Smooth muscle cell (in vitro differentiated cells): ENCODE measurements at regions not wholly inside any gene's neighbourhood (a gene's known extent, or its start where the extent isn't known, plus 50 kb on each side); places are given as distances from the start of the nearest gene placed in this dataset.

Experiments used
- DNase-seq: peaks from one replicate; lab custom pipeline; 2025; ENCODE audit not compliant: unreplicated experiment; lab: John Stamatoyannopoulos, UW
- H2AFZ ChIP-seq: fragments of 200-600 bp; sonication (generic); 2 replicates; pipeline ENCODE4 v1.6.0; 2016; ENCODE audit warnings: antibody characterized with exemption, low read depth, mild to moderate bottlenecking
- H3F3A ChIP-seq: fragments of 200-600 bp; sonication (generic); 2 replicates; pipeline ENCODE4 v1.6.0; 2017; ENCODE audit warnings: antibody characterized with exemption, low read depth
- H3K27ac ChIP-seq: fragments of 200-600 bp; sonication (generic); 2 replicates; pipeline ENCODE4 v1.5.1; 2016; ENCODE audit warnings: low read depth, mild to moderate bottlenecking
- H3K27me3 ChIP-seq: fragments of 200-600 bp; sonication (generic); 2 replicates; pipeline ENCODE4 v1.6.1; 2016; ENCODE audit warnings: low read depth, mild to moderate bottlenecking
- H3K36me3 ChIP-seq: fragments of 200-600 bp; sonication (generic); 2 replicates; pipeline ENCODE4 v1.5.1; 2016; ENCODE audit warnings: low read depth
- H3K4me1 ChIP-seq: fragments of 200-600 bp; sonication (generic); 2 replicates; pipeline ENCODE4 v1.5.1; 2016; ENCODE audit warnings: low read depth
- H3K4me2 ChIP-seq: fragments of 200-600 bp; sonication (generic); 2 replicates; pipeline ENCODE4 v1.6.0; 2016; ENCODE audit warnings: mild to moderate bottlenecking
- H3K4me3 ChIP-seq: fragments of 200-600 bp; sonication (generic); 2 replicates; pipeline ENCODE4 v1.5.1; 2016; ENCODE audit warnings: mild to moderate bottlenecking
- H3K79me2 ChIP-seq: fragments of 200-600 bp; sonication (generic); 2 replicates; pipeline ENCODE4 v1.6.0; 2016; ENCODE audit warnings: low read depth, mild to moderate bottlenecking
- H3K9ac ChIP-seq: fragments of 200-600 bp; sonication (generic); 2 replicates; pipeline ENCODE4 v1.6.0; 2016; ENCODE audit warnings: low read depth
- H3K9me3 ChIP-seq: fragments of 200-600 bp; sonication (generic); replicated peaks from 2 replicates; pipeline ENCODE4 v1.5.1; 2016; ENCODE audit warnings: low read depth
- H4K20me1 ChIP-seq: fragments of 200-600 bp; sonication (generic); 2 replicates; pipeline ENCODE4 v1.6.0; 2016; ENCODE audit warnings: low read depth
- WGBS: methylation state at CpG from one replicate; pipeline ENCODE4 v1.1.7; 2016; ENCODE audit warnings: low lambda C conversion rate; 5-methylcytosine and 5-hydroxymethylcytosine counted together
- TF ChIP-seq, protein P1 (sequence below): fragments of 200-600 bp; sonication (generic); IDR thresholded peaks from 2 replicates; pipeline ENCODE4 v1.5.1; 2017; ENCODE audit warnings: borderline replicate concordance, mild to moderate bottlenecking, antibody characterized with exemption; ENCODE audit not compliant: insufficient read depth, poor library complexity, severe bottlenecking

- TF ChIP-seq, protein P1, sequence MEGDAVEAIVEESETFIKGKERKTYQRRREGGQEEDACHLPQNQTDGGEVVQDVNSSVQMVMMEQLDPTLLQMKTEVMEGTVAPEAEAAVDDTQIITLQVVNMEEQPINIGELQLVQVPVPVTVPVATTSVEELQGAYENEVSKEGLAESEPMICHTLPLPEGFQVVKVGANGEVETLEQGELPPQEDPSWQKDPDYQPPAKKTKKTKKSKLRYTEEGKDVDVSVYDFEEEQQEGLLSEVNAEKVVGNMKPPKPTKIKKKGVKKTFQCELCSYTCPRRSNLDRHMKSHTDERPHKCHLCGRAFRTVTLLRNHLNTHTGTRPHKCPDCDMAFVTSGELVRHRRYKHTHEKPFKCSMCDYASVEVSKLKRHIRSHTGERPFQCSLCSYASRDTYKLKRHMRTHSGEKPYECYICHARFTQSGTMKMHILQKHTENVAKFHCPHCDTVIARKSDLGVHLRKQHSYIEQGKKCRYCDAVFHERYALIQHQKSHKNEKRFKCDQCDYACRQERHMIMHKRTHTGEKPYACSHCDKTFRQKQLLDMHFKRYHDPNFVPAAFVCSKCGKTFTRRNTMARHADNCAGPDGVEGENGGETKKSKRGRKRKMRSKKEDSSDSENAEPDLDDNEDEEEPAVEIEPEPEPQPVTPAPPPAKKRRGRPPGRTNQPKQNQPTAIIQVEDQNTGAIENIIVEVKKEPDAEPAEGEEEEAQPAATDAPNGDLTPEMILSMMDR = no peak
- DNase-seq = no peak
Measured at GRCh38 chr5:9787861-9788600, 157.9 kb upstream of the TAS2R1 start.

DNA sequence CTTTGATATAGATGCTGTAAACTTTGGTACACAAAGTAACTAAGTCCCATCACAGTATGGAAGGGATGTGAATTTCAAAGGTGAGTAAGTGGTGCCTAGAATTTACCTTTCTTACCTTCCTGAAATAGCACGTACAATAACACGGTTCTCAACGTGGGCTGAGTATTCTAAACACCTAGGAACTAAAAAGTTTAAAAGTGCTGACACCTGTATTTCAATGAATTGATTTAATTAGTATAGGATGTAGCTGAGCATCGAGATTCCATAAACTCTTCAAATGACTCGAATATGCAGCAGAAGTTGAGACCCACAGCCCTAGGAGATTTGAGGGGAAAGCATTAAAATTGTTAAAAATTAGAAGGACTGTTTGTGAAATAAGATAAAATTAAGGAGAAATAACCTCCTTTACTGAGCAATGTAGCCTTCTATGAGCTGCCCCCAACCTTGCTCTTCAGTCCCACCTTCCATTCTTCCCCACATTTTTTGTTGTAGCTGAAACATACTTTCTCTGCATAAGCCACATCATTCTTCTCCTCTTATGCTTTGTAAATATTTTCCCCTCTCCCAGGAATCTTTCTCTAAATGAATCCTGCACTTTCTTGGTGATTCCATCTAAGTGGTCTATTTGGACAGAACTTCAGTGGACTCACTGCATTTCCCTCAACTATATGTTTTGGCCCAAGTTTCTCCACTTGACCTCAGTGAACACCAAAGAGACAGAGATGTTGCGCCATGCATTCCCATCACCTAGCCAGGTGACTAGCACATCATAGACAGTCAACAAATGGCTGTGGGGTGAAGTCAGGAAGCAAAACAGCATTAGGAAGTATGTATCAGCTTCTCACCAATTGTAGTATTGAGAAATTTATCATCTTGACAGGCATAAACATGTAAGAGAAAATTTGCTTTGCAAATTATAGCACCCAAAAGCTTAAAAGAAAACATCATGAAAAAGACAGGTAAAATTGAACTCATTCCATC is 156.5 kb upstream of the TAS2R1 start:
- Histone ChIP-seq H3K9me3 (no peaks in the 10 kb centered on the region), H2AFZ (no peak overlapping the region), H3K27ac (no peak overlapping the region), H4K20me1 (no peaks in the 10 kb centered on the region), H3K9ac (no peak overlapping the region), H3K4me1 (peaks cover 5% of the 10 kb centered on the region), H3K4me3 (no peak overlapping the region), H3F3A (peaks cover 37% of the 10 kb centered on the region), H3K27me3 (no peaks in the 10 kb centered on the region), H3K36me3 (no peaks in the 10 kb centered on the region), H3K79me2 (no peaks in the 10 kb centered on the region), H3K4me2 (no peak overlapping the region)
- no peak for DNase-seq
- WGBS = 97% methylated on average over 6 of the region's 6 CpGs
- TF ChIP-seq, protein P1 = no peak

More at GRCh38 chr5:9787861-9788600, 157.9 kb upstream of the TAS2R1 start:
- Histone ChIP-seq H3K9me3 (no peaks in the 10 kb centered on the region), H3K4me3 (no peak overlapping the region), H2AFZ (no peak overlapping the region), H3K36me3 (no peaks in the 10 kb centered on the region), H3K4me1 (peaks cover 5% of the 10 kb centered on the region), H3F3A (peaks cover 26% of the 10 kb centered on the region), H3K9ac (no peak overlapping the region), H3K4me2 (no peak overlapping the region), H3K79me2 (no peaks in the 10 kb centered on the region), H3K27me3 (no peaks in the 10 kb centered on the region), H3K27ac (no peak overlapping the region), H4K20me1 (no peaks in the 10 kb centered on the region)
- WGBS = 19% methylated on average over 8 of the region's 8 CpGs

DNA sequence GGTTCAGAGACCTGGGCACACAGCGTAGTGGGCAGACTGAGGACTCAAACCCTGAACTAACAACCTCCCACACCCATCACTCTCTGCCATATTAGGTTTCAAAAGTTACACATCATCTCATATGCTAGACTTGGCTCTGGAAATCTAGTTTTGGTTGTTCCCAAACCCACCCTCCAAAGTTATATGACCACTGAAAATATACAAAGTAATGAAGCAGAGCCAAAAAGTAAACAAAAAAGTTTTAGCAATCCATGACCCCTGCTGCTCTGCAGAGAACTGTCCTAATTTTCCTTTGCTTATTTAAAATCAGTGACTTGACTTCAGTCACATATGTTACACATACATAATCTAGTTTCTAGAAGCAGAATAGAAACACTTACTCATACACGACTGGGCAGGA is 155.6 kb upstream of the TAS2R1 start:
- Histone ChIP-seq H3K4me2 (no peak overlapping the region), H3K79me2 (no peaks in the 10 kb centered on the region), H3K27me3 (no peaks in the 10 kb centered on the region), H4K20me1 (no peaks in the 10 kb centered on the region), H3K4me3 (no peak overlapping the region), H3F3A (peaks cover 34% of the 10 kb centered on the region), H2AFZ (no peak overlapping the region), H3K9ac (no peak overlapping the region), H3K9me3 (no peaks in the 10 kb centered on the region), H3K4me1 (peaks cover 5% of the 10 kb centered on the region), H3K36me3 (no peaks in the 10 kb centered on the region), H3K27ac (no peak overlapping the region)
- TF ChIP-seq, protein P1 = no peak
- WGBS = 64% methylated on average over 2 of the region's 2 CpGs
- DNase-seq = no peak
